ENCODE measurements at regions not wholly inside any gene's neighbourhood (a gene's known extent, or its start where the extent isn't known, plus 50 kb on each side); places are given as distances from the start of the nearest gene placed in this dataset.
"Not testable (repeated sequence)": the region's sequence is repeated elsewhere in the genome, so short reads cannot be mapped to it uniquely, and the experiment has no call there.

GRCh38 chr4:98828801-98829200 lies 100.1 kb downstream of the EIF4E start:
- no peak for DNase-seq (ENCODE audit: low spot score)

GRCh38 chr4:98827661-98828060 lies 101.3 kb downstream of the EIF4E start:
- DNase-seq (ENCODE audit: low spot score) = no peak

GRCh38 chr4:98822144-98822543 lies 106.8 kb downstream of the EIF4E start:
- DNase-seq (ENCODE audit: low spot score) = no peak

- not testable (repeated sequence) for DNase-seq (ENCODE audit: low spot score)
Measured at GRCh38 chr4:98818116-98818515, 110.8 kb downstream of the EIF4E start.

- DNase-seq (ENCODE audit: low spot score) = no peak
Measured at GRCh38 chr4:98816816-98817215, 112.1 kb downstream of the EIF4E start.

- DNase-seq (ENCODE audit: low spot score) = no peak
Measured at GRCh38 chr4:98816386-98816785, 112.5 kb downstream of the EIF4E start.

- no peak for DNase-seq (ENCODE audit: low spot score)
Measured at GRCh38 chr4:98804403-98804802, 124.5 kb downstream of the EIF4E start.

- DNase-seq (ENCODE audit: low spot score) = no peak
Measured at GRCh38 chr4:98803251-98803650, 125.7 kb downstream of the EIF4E start.

GRCh38 chr4:98802770-98803198 lies 126.1 kb downstream of the EIF4E start:
- no peak for DNase-seq (ENCODE audit: low spot score)

GRCh38 chr4:98801259-98801725 lies 127.6 kb downstream of the EIF4E start:
- peak; percentile 32 for DNase-seq (ENCODE audit: low spot score)

GRCh38 chr4:98796991-98797390 lies 131.9 kb downstream of the EIF4E start:
- DNase-seq (ENCODE audit: low spot score) = no peak

- DNase-seq (ENCODE audit: low spot score) = peak; percentile 9
Measured at GRCh38 chr4:98794565-98795205, 134.2 kb downstream of the EIF4E start.

- DNase-seq (ENCODE audit: low spot score) = no peak
Measured at GRCh38 chr4:98793658-98794057, 135.2 kb upstream of the TSPAN5 start.

- DNase-seq (ENCODE audit: low spot score) = no peak
Measured at GRCh38 chr4:98786866-98787265, 128.5 kb upstream of the TSPAN5 start.

- DNase-seq (ENCODE audit: low spot score) = no peak
Measured at GRCh38 chr4:98784947-98785706, 126.7 kb upstream of the TSPAN5 start.

GRCh38 chr4:98781641-98782357 lies 123.4 kb upstream of the TSPAN5 start:
- DNase-seq (ENCODE audit: low spot score) = no peak

- no peak for DNase-seq (ENCODE audit: low spot score)
Measured at GRCh38 chr4:98780926-98781325, 122.5 kb upstream of the TSPAN5 start.

- no peak for DNase-seq (ENCODE audit: low spot score)
Measured at GRCh38 chr4:98779088-98779487, 120.7 kb upstream of the TSPAN5 start.

GRCh38 chr4:98778206-98778605 lies 119.8 kb upstream of the TSPAN5 start:
- no peak for DNase-seq (ENCODE audit: low spot score)

GRCh38 chr4:98775672-98776071 lies 117.3 kb upstream of the TSPAN5 start:
- no peak for DNase-seq (ENCODE audit: low spot score)

GRCh38 chr4:98773638-98774037 lies 115.2 kb upstream of the TSPAN5 start:
- DNase-seq (ENCODE audit: low spot score) = no peak

- DNase-seq (ENCODE audit: low spot score) = peak; percentile 48
Measured at GRCh38 chr4:98771959-98772632, 113.7 kb upstream of the TSPAN5 start.
